ENCODE measurements at regions not wholly inside any gene's neighbourhood (a gene's known extent, or its start where the extent isn't known, plus 50 kb on each side); places are given as distances from the start of the nearest gene placed in this dataset.

- TF ChIP-seq POLR2A (IDR thresholded peaks at IDR 0.05; ENCODE audit: low read length) = no peak
- TF ChIP-seq GATA1 (IDR thresholded peaks at IDR 0.05; ENCODE audit: low read depth, low read length) = no peak
These were observed 91.5 kb upstream of the CDH13 start for GRCh38 chr16:82535262-82535661.

All from erythroblast (primary cell).